OCI-LY3 (cell line): ENCODE measurements at regions not wholly inside any gene's neighbourhood (a gene's known extent, or its start where the extent isn't known, plus 50 kb on each side); places are given as distances from the start of the nearest gene placed in this dataset.

ENCODE experiments used
- H2AFZ ChIP-seq: fragments of 200-600, 300-600 bp; shearing (Covaris generic); 2 replicates; pipeline ENCODE4 v1.6.0; 2014; ENCODE audit warnings: antibody characterized with exemption, low read depth, low read length
- H3K27ac ChIP-seq: fragments of 200-600, 300-600 bp; sonication (generic); 2 replicates; pipeline ENCODE4 v1.5.1; 2014; ENCODE audit warnings: mild to moderate bottlenecking, low read length, moderate library complexity, mixed read lengths
- H3K27me3 ChIP-seq: fragments of 200-600, 300-600 bp; sonication (generic); 2 replicates; pipeline ENCODE4 v1.6.1; 2014; ENCODE audit warnings: low read depth, low read length, mixed read lengths
- H3K36me3 ChIP-seq: fragments of 200-600, 300-600 bp; sonication (generic); replicated peaks from 2 replicates; pipeline ENCODE3; 2014; ENCODE audit warnings: low read depth, low read length, mixed read lengths
- H3K4me1 ChIP-seq: fragments of 300-600, 200-600 bp; sonication (generic); 2 replicates; pipeline ENCODE4 v1.6.1; 2014; ENCODE audit warnings: low read length, mixed read lengths
- H3K4me2 ChIP-seq: fragments of 200-600, 300-600 bp; sonication (generic); 2 replicates; pipeline ENCODE4 v1.6.1; 2014; ENCODE audit warnings: low read length, mixed read lengths
- H3K4me3 ChIP-seq: fragments of 300-600, 200-600 bp; sonication (generic); 2 replicates; pipeline ENCODE4 v1.5.1; 2014; ENCODE audit warnings: antibody characterized with exemption, mild to moderate bottlenecking, low read length, moderate library complexity
- H3K79me2 ChIP-seq: fragments of 300-600, 200-600 bp; shearing (Covaris generic); 2 replicates; pipeline ENCODE4 v1.6.1; 2014; ENCODE audit warnings: mild to moderate bottlenecking, low read length, mixed read lengths
- H3K9ac ChIP-seq: fragments of 300-600, 200-600 bp; shearing (Covaris generic); 2 replicates; pipeline ENCODE4 v1.6.0; 2014; ENCODE audit warnings: mild to moderate bottlenecking, low read length, moderate library complexity
- H3K9me3 ChIP-seq: fragments of 200-600, 300-600 bp; shearing (Covaris generic); 2 replicates; pipeline ENCODE4 v1.6.1; 2014; ENCODE audit warnings: low read length, mixed read lengths; ENCODE audit not compliant: insufficient read depth
- H4K20me1 ChIP-seq: fragments of 200-600, 300-600 bp; sonication (generic); 2 replicates; pipeline ENCODE4 v1.6.1; 2016; ENCODE audit warnings: low read length, mixed read lengths; ENCODE audit not compliant: insufficient read depth
- CTCF ChIP-seq: fragments of 200-600, 300-600 bp; sonication (generic); IDR thresholded peaks from 2 replicates; pipeline ENCODE4 v1.5.1; 2014; ENCODE audit warnings: antibody characterized with exemption, low read length, low read depth
- EZH2phosphoT487 ChIP-seq: fragments of 200-600 bp; shearing (Covaris generic); IDR thresholded peaks from 2 replicates; pipeline ENCODE4 v1.6.1; 2018; ENCODE audit warnings: antibody characterized with exemption, mixed run types, low read depth

DNA sequence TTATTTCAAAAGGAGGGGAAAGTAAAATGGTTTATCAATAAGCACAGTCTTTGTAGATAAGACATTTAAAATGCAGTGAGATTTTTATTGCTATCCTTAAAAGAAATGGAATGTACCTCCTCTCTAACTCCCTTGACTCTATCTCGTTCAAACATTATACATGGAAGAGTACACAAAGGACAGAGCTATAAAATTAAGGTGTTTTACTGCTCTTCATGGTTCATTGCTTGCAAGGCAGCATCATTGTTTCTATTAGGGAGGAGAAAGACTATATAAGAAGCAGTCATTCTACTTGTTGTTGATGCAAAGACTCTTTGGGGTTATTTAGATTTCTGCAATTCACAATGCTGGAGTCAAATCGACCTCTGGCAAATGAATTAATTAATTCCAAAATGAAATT lies 380.2 kb upstream of the NDST3 start:
- TF ChIP-seq EZH2phosphoT487 (no peak), CTCF (no peak)
- H3K4me2 ChIP-seq: no peak overlapping the region
- no peak overlapping the region for H3K27ac ChIP-seq
- no peaks in the 10 kb centered on the region for H3K36me3 ChIP-seq
- H3K9me3 ChIP-seq: no peaks in the 10 kb centered on the region
- no peaks in the 10 kb centered on the region for H3K79me2 ChIP-seq
- no peak overlapping the region for H2AFZ ChIP-seq
- no peaks in the 10 kb centered on the region for H4K20me1 ChIP-seq
- no peak overlapping the region for H3K4me3 ChIP-seq
- no peak overlapping the region for H3K9ac ChIP-seq
- H3K27me3 ChIP-seq: no peaks in the 10 kb centered on the region
- H3K4me1 ChIP-seq: no peaks in the 10 kb centered on the region

GRCh38 chr4:117660668-117661067 lies 373.6 kb upstream of the NDST3 start:
- H3K9ac ChIP-seq: no peak overlapping the region
- no peaks in the 10 kb centered on the region for H3K9me3 ChIP-seq
- no peaks in the 10 kb centered on the region for H3K4me1 ChIP-seq
- TF ChIP-seq EZH2phosphoT487: no peak
- TF ChIP-seq CTCF: no peak
- no peak overlapping the region for H2AFZ ChIP-seq
- H3K27me3 ChIP-seq: no peaks in the 10 kb centered on the region
- H3K27ac ChIP-seq: no peak overlapping the region
- no peaks in the 10 kb centered on the region for H3K36me3 ChIP-seq
- no peak overlapping the region for H3K4me2 ChIP-seq
- no peak overlapping the region for H3K4me3 ChIP-seq
- H4K20me1 ChIP-seq: no peaks in the 10 kb centered on the region
- H3K79me2 ChIP-seq: no peaks in the 10 kb centered on the region

- H3K9ac ChIP-seq: no peak overlapping the region
- no peak overlapping the region for H3K4me3 ChIP-seq
- TF ChIP-seq CTCF (no peak), EZH2phosphoT487 (no peak)
These were observed 372.9 kb upstream of the NDST3 start for GRCh38 chr4:117661091-117662072.

GRCh38 chr4:117664706-117665444 lies 369.4 kb upstream of the NDST3 start:
- no peaks in the 10 kb centered on the region for H3K9me3 ChIP-seq
- H3K4me3 ChIP-seq: no peak overlapping the region
- no peaks in the 10 kb centered on the region for H3K27me3 ChIP-seq
- no peak overlapping the region for H3K27ac ChIP-seq
- no peaks in the 10 kb centered on the region for H4K20me1 ChIP-seq
- H2AFZ ChIP-seq: peak overlapping the region; percentile 30; the same call in 1 of the 2 replicates
- TF ChIP-seq CTCF (no peak), EZH2phosphoT487 (no peak)
- no peaks in the 10 kb centered on the region for H3K4me1 ChIP-seq
- H3K4me2 ChIP-seq: no peak overlapping the region
- no peaks in the 10 kb centered on the region for H3K79me2 ChIP-seq
- no peaks in the 10 kb centered on the region for H3K36me3 ChIP-seq
- no peak overlapping the region for H3K9ac ChIP-seq

More at GRCh38 chr4:117661091-117662072, 372.9 kb upstream of the NDST3 start:
- H3K79me2 ChIP-seq: no peaks in the 10 kb centered on the region
- H3K4me1 ChIP-seq: no peaks in the 10 kb centered on the region
- H2AFZ ChIP-seq: no peak overlapping the region
- no peaks in the 10 kb centered on the region for H4K20me1 ChIP-seq
- no peak overlapping the region for H3K4me2 ChIP-seq
- no peaks in the 10 kb centered on the region for H3K9me3 ChIP-seq
- H3K27me3 ChIP-seq: no peaks in the 10 kb centered on the region
- H3K27ac ChIP-seq: no peak overlapping the region
- no peaks in the 10 kb centered on the region for H3K36me3 ChIP-seq
